ENCODE measurements at regions not wholly inside any gene's neighbourhood (a gene's known extent, or its start where the extent isn't known, plus 50 kb on each side); places are given as distances from the start of the nearest gene placed in this dataset.
"Not testable (repeated sequence)": the region's sequence is repeated elsewhere in the genome, so short reads cannot be mapped to it uniquely, and the experiment has no call there.

GRCh38 chr7:127317447-127317961 is 64.8 kb upstream of the GRM8 start:
- no peak for DNase-seq
- H3K27ac Mint-ChIP-seq, result no peak overlapping the region

GRCh38 chr7:127316819-127317218 is 64.1 kb upstream of the GRM8 start:
- H3K27me3 Mint-ChIP-seq, result peaks cover 34 to 42% of the 10 kb centered on the region in 2 donors
- not testable (repeated sequence) for H3K4me1 Mint-ChIP-seq; H3K36me3 Mint-ChIP-seq; H3K4me3 Mint-ChIP-seq; ATAC-seq (replicated peaks); DNase-seq; H3K27ac Mint-ChIP-seq
- H3K9me3 Mint-ChIP-seq, result peaks cover 14% of the 10 kb centered on the region in 2 donors

More at GRCh38 chr7:127317447-127317961, 64.8 kb upstream of the GRM8 start:
- H3K27me3 Mint-ChIP-seq, result peaks cover 29 to 42% of the 10 kb centered on the region in 2 donors
- no peak for ATAC-seq (replicated peaks)
- H3K4me3 Mint-ChIP-seq, result no peak overlapping the region
- H3K4me1 Mint-ChIP-seq, result no peaks in the 10 kb centered on the region
- H3K36me3 Mint-ChIP-seq, result no peaks in the 10 kb centered on the region
- H3K9me3 Mint-ChIP-seq, result peaks cover 9 to 14% of the 10 kb centered on the region in 2 donors

- Mint-ChIP-seq H3K27me3 (peaks cover 17 to 48% of the 10 kb centered on the region in 2 donors), H3K36me3 (no peaks in the 10 kb centered on the region), H3K4me1 (no peaks in the 10 kb centered on the region), H3K27ac (no peak overlapping the region), H3K4me3 (no peak overlapping the region), H3K9me3 (peaks cover 4 to 9% of the 10 kb centered on the region in 2 donors)
- no peak for ATAC-seq (replicated peaks)
- DNase-seq, result no peak
Measured at GRCh38 chr7:127304087-127304486, 51.3 kb upstream of the GRM8 start.

GRCh38 chr7:127303102-127303501 is 50.4 kb upstream of the GRM8 start:
- no peak overlapping the region for H3K27ac Mint-ChIP-seq
- H3K9me3 Mint-ChIP-seq, result peaks cover 4 to 10% of the 10 kb centered on the region in 2 donors
- no peaks in the 10 kb centered on the region for H3K4me1 Mint-ChIP-seq
- ATAC-seq (replicated peaks), result no peak
- H3K36me3 Mint-ChIP-seq, result no peaks in the 10 kb centered on the region
- no peak for DNase-seq
- peaks cover 27 to 52% of the 10 kb centered on the region in 2 donors for H3K27me3 Mint-ChIP-seq
- no peak overlapping the region for H3K4me3 Mint-ChIP-seq
